HEK293T (cell line): ENCODE measurements at regions not wholly inside any gene's neighbourhood (a gene's known extent, or its start where the extent isn't known, plus 50 kb on each side); places are given as distances from the start of the nearest gene placed in this dataset.

Experiments
- CTCF ChIA-PET: fragments of 350-600 bp; formaldehyde crosslinking; extraction: SDS; loops from one replicate; lab custom pipeline; 2021; ENCODE audit warnings: antibody characterized with exemption, inconsistent platforms; lab: Yijun Ruan, JAX
- POLR2A ChIA-PET: fragments of 350-600 bp; formaldehyde crosslinking; extraction: SDS; loops from one replicate; lab custom pipeline; 2020; ENCODE audit warnings: antibody characterized with exemption, inconsistent platforms; lab: Yijun Ruan, JAX
- DNase-seq: peaks from one replicate; pipeline ENCODE4 v3.0.0; 2012; ENCODE audit warnings: mixed read lengths; ENCODE audit errors: extremely low spot score
- ARNT ChIP-seq: fragments of 450-650 bp; IDR thresholded peaks from 2 replicates; pipeline ENCODE4 v1.6.1; 2017; ENCODE audit warnings: mild to moderate bottlenecking
- BHLHE40 ChIP-seq: fragments of 450-650 bp; IDR thresholded peaks from 2 replicates; pipeline ENCODE4 v1.6.1; 2016; ENCODE audit warnings: mild to moderate bottlenecking, moderate library complexity, borderline replicate concordance
- CTBP1 ChIP-seq: fragments of 450-650 bp; IDR thresholded peaks from 2 replicates; pipeline ENCODE4 v1.6.1; 2016; ENCODE audit warnings: borderline replicate concordance
- ELF4 ChIP-seq: fragments of 450-650 bp; IDR thresholded peaks from 2 replicates; pipeline ENCODE4 v1.6.1; 2017; ENCODE audit warnings: antibody characterized with exemption
- FOXA1 ChIP-seq: fragments of 450-650 bp; IDR thresholded peaks from 2 replicates; pipeline ENCODE4 v1.6.1; 2016; ENCODE audit warnings: mild to moderate bottlenecking
- FOXK2 ChIP-seq: fragments of 450-650 bp; IDR thresholded peaks from 2 replicates; pipeline ENCODE4 v1.6.1; 2016; ENCODE audit warnings: mild to moderate bottlenecking
- FOXM1 ChIP-seq: fragments of 450-650 bp; IDR thresholded peaks from 2 replicates; pipeline ENCODE4 v1.6.1; 2017; ENCODE audit warnings: mild to moderate bottlenecking, borderline replicate concordance
- HDGF ChIP-seq: fragments of 450-650 bp; IDR thresholded peaks from 2 replicates; pipeline ENCODE4 v1.6.1; 2017; ENCODE audit warnings: antibody characterized with exemption, borderline replicate concordance
- L3MBTL2 ChIP-seq: fragments of 450-650 bp; conservative IDR thresholded peaks from 2 replicates; pipeline ENCODE4 v1.6.1; 2016; ENCODE audit warnings: mild to moderate bottlenecking
- LEF1 ChIP-seq: fragments of 450-650 bp; IDR thresholded peaks from 2 replicates; pipeline ENCODE4 v1.6.1; 2017; ENCODE audit warnings: mild to moderate bottlenecking, borderline replicate concordance
- NFRKB ChIP-seq: fragments of 450-650 bp; IDR thresholded peaks from 2 replicates; pipeline ENCODE4 v1.6.1; 2016; ENCODE audit warnings: mild to moderate bottlenecking, moderate library complexity
- PKNOX1 ChIP-seq: fragments of 450-650 bp; IDR thresholded peaks from 2 replicates; pipeline ENCODE4 v1.6.1; 2016
- SP1 ChIP-seq: fragments of 450-650 bp; IDR thresholded peaks from 2 replicates; pipeline ENCODE4 v1.6.1; 2017
- SUZ12 ChIP-seq: fragments of 450-650 bp; IDR thresholded peaks from 2 replicates; pipeline ENCODE4 v1.6.1; 2016; ENCODE audit warnings: mild to moderate bottlenecking
- TARDBP ChIP-seq: fragments of 450-650 bp; IDR thresholded peaks from 2 replicates; pipeline ENCODE4 v1.6.1; 2016
- ZNF384 ChIP-seq: fragments of 450-650 bp; IDR thresholded peaks from 2 replicates; pipeline ENCODE4 v1.6.1; 2016

- no peak for DNase-seq
- CTCF ChIA-PET, result no interaction called here
- no peak for TF ChIP-seq L3MBTL2
- no peak for TF ChIP-seq ARNT
- TF ChIP-seq SUZ12, result no peak
- TF ChIP-seq NFRKB, result no peak
- TF ChIP-seq SP1, result no peak
- TF ChIP-seq HDGF, result no peak
- TF ChIP-seq PKNOX1, result no peak
- TF ChIP-seq FOXM1, result no peak
- TF ChIP-seq ELF4, result no peak
- no peak for TF ChIP-seq CTBP1
- TF ChIP-seq LEF1, result no peak
- TF ChIP-seq BHLHE40, result no peak
- TF ChIP-seq FOXA1, result no peak
- no peak for TF ChIP-seq ZNF384
- TF ChIP-seq TARDBP, result no peak
- TF ChIP-seq FOXK2, result no peak
- POLR2A ChIA-PET, result no interaction called here
Observed at GRCh38 chr5:175012267-175012666, 287.9 kb downstream of the MSX2 start.

GRCh38 chr5:175003531-175003930 lies 279.1 kb downstream of the MSX2 start:
- DNase-seq, result no peak
- TF ChIP-seq L3MBTL2, result no peak
- ChIA-PET CTCF (no interaction called here), POLR2A (no interaction called here)

GRCh38 chr5:175001876-175002645 lies 277.7 kb downstream of the MSX2 start:
- no peak for DNase-seq
- TF ChIP-seq FOXK2 (no peak), BHLHE40 (no peak), ELF4 (no peak), ARNT (no peak), FOXA1 (no peak), TARDBP (no peak), SUZ12 (no peak), PKNOX1 (no peak), L3MBTL2 (no peak), LEF1 (no peak), HDGF (no peak), NFRKB (no peak), SP1 (no peak), ZNF384 (no peak), CTBP1 (no peak), FOXM1 (no peak)
- POLR2A ChIA-PET, result no interaction called here
- CTCF ChIA-PET, result no interaction called here

- no peak for DNase-seq
- POLR2A ChIA-PET, result no interaction called here
- TF ChIP-seq ZNF384, result no peak
- TF ChIP-seq FOXA1, result no peak
- no peak for TF ChIP-seq NFRKB
- no peak for TF ChIP-seq CTBP1
- no peak for TF ChIP-seq PKNOX1
- no peak for TF ChIP-seq ELF4
- no peak for TF ChIP-seq SP1
- no peak for TF ChIP-seq TARDBP
- TF ChIP-seq ARNT, result no peak
- TF ChIP-seq FOXK2, result no peak
- TF ChIP-seq BHLHE40, result no peak
- TF ChIP-seq SUZ12, result no peak
- CTCF ChIA-PET, result interaction anchor here (0.6 kb wide), 1 partner anchor 425 kb away, joined by 3 read pairs; no protein-coding TSS in a partner anchor
Observed at GRCh38 chr5:175001311-175001710, 276.9 kb downstream of the MSX2 start.

GRCh38 chr5:174999581-174999980 lies 275.2 kb downstream of the MSX2 start:
- POLR2A ChIA-PET, result no interaction called here
- TF ChIP-seq FOXM1, result no peak
- no peak for TF ChIP-seq SP1
- TF ChIP-seq PKNOX1, result no peak
- no peak for DNase-seq
- CTCF ChIA-PET, result interaction anchor here (0.6 kb wide), 1 partner anchor 134 kb away, joined by 5 read pairs; no protein-coding TSS in a partner anchor

- ChIA-PET CTCF (interaction anchor here (0.6 kb wide), 1 partner anchor 66 kb away, joined by 3 read pairs; no protein-coding TSS in a partner anchor), POLR2A (no interaction called here)
- TF ChIP-seq ELF4 (no peak), FOXM1 (no peak), FOXA1 (no peak), LEF1 (no peak), SP1 (no peak), L3MBTL2 (no peak), CTBP1 (no peak), SUZ12 (no peak), NFRKB (no peak), FOXK2 (no peak)
- DNase-seq, result no peak
Observed at GRCh38 chr5:174998131-174998730, 273.8 kb downstream of the MSX2 start.
